GM19452 (cell line): ENCODE measurements at regions not wholly inside any gene's neighbourhood (a gene's known extent, or its start where the extent isn't known, plus 50 kb on each side); places are given as distances from the start of the nearest gene placed in this dataset.

ENCODE experiments used
- ATAC-seq: cut with Tn5 transposase; IDR thresholded peaks from one replicate; pipeline ENCODE4 v1.9.1; 2021; ENCODE audit not compliant: unreplicated experiment

- no peak for ATAC-seq
Measured at GRCh38 chr2:47238638-47239037, 62.3 kb upstream of the CALM2 start.

GRCh38 chr2:47237375-47238334 lies 61.3 kb upstream of the CALM2 start:
- no peak for ATAC-seq

GRCh38 chr2:47236503-47237215 lies 60.3 kb upstream of the CALM2 start:
- no peak for ATAC-seq

GRCh38 chr2:47235132-47235531 lies 58.8 kb upstream of the CALM2 start:
- ATAC-seq, result no peak

GRCh38 chr2:47234456-47234855 lies 58.1 kb upstream of the CALM2 start:
- ATAC-seq, result no peak

- no peak for ATAC-seq
Measured at GRCh38 chr2:47232738-47233415, 56.6 kb upstream of the CALM2 start.

- ATAC-seq, result no peak
Measured at GRCh38 chr2:47230418-47230817, 54.1 kb upstream of the CALM2 start.

GRCh38 chr2:47227532-47228279 lies 51.4 kb upstream of the CALM2 start:
- no peak for ATAC-seq

GRCh38 chr2:47226923-47227220 lies 50.6 kb upstream of the CALM2 start:
- ATAC-seq, result no peak

GRCh38 chr2:47226132-47226922 lies 50.0 kb upstream of the CALM2 start:
- ATAC-seq, result no peak
